Thoracic aorta (tissue), 2 donors: ENCODE measurements at regions not wholly inside any gene's neighbourhood (a gene's known extent, or its start where the extent isn't known, plus 50 kb on each side); places are given as distances from the start of the nearest gene placed in this dataset.

Experiments
- ATAC-seq: fragments of 150-250 bp; one replicate; pipeline ENCODE4 v1.8.0; 2017; ENCODE audit warnings: low read depth; ENCODE audit not compliant: insufficient number of reproducible peaks, low FRiP score
- DNase-seq: peaks from one replicate; pipeline ENCODE4 v3.0.0-alpha.2; 2020; ENCODE audit warnings: low spot score
- H3K27ac ChIP-seq, 2 donors: fragments of 200-600 bp; sonication (generic); 1 replicate in 1 of 2; 2 replicates in 1 of 2; pipeline ENCODE4 v1.5.1; 2016; ENCODE audit warnings: mild to moderate bottlenecking in 2 of 2, moderate library complexity in 2 of 2
- H3K27me3 ChIP-seq: fragments of 200-600 bp; sonication (generic); replicated peaks from 2 replicates; pipeline ENCODE4 v1.6.0; 2016; ENCODE audit warnings: mild to moderate bottlenecking; ENCODE audit not compliant: insufficient read depth
- H3K36me3 ChIP-seq: fragments of 200-600 bp; sonication (generic); one replicate; pipeline ENCODE4 v1.5.1; 2016
- H3K4me1 ChIP-seq, 2 donors: fragments of 200-600 bp; sonication (generic); 1 replicate in 1 of 2; 2 replicates in 1 of 2; pipeline versions ENCODE4 v1.5.1 to v1.6.0; 2016; ENCODE audit warnings: low read depth in 2 of 2, mild to moderate bottlenecking in 1 of 2; ENCODE audit not compliant: control insufficient read depth in 1 of 2
- H3K4me3 ChIP-seq: fragments of 200-600 bp; sonication (generic); 2 replicates; pipeline ENCODE4 v1.5.1; 2016; ENCODE audit warnings: mild to moderate bottlenecking
- H3K9me3 ChIP-seq: fragments of 200-600 bp; sonication (generic); 2 replicates; pipeline ENCODE4 v1.5.1; 2016
- CTCF ChIP-seq: fragments of 200-600 bp; sonication (generic); IDR thresholded peaks from one replicate; pipeline ENCODE4 v1.5.1; 2019; ENCODE audit warnings: antibody characterized with exemption

DNA sequence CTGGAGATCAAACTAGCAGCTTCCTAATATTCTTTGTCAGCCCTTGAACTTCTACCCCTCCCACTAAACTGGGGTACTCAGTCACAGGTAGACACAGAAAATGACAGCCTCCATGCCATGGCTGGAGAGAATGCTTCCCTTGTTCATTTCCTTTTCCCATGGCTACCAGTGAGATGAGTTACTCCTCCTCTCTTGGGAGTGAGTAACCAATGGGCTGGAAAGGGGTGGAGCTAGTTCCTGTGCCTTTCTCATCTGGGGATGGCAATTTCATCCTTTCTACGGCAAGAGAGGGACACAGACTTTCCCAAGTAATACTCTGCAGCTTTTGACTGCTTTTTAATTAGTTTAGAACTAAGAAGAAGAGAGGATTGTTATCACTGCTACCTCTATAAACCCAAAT, 1045.6 kb upstream of the WWC1 start:
- no peak overlapping the region for H3K4me3 ChIP-seq
- ATAC-seq (no peak), DNase-seq (no peak)
- no peaks in the 10 kb centered on the region for H3K9me3 ChIP-seq
- no peaks in the 10 kb centered on the region for H3K4me1 ChIP-seq
- H3K36me3 ChIP-seq = no peaks in the 10 kb centered on the region
- H3K27me3 ChIP-seq = no peaks in the 10 kb centered on the region
- no peak for TF ChIP-seq CTCF
- no peak overlapping the region for H3K27ac ChIP-seq

DNA sequence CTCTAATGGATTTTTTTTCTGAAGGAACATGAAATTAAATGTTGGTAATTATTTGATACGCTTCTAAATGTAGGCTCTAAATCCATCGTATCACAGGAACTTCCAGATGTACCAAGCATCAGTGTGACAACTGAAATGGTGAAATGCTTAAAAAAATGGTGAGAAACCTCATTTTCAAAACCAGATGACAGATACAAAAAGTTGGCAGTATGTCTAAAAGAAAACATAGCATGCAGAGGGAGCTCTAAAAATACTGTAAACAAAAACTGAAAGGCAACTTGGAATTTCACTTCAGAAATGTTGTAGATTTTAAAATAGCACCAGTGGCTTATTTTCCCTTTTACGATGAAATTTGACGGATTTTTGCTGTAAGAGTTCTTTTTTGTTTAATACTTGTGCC, 1043.6 kb upstream of the WWC1 start:
- H3K9me3 ChIP-seq = no peaks in the 10 kb centered on the region
- H3K36me3 ChIP-seq = no peaks in the 10 kb centered on the region
- H3K4me3 ChIP-seq = no peak overlapping the region
- no peak for ATAC-seq
- no peak overlapping the region for H3K27ac ChIP-seq
- no peaks in the 10 kb centered on the region for H3K4me1 ChIP-seq
- no peak for TF ChIP-seq CTCF
- no peak for DNase-seq
- no peaks in the 10 kb centered on the region for H3K27me3 ChIP-seq

- TF ChIP-seq CTCF = no peak
- no peaks in the 10 kb centered on the region for H3K4me1 ChIP-seq
- DNase-seq = no peak
These were observed 1043.2 kb upstream of the WWC1 start for GRCh38 chr5:167248257-167248656.

GRCh38 chr5:167250996-167251395, 1040.4 kb upstream of the WWC1 start:
- Histone ChIP-seq H3K9me3 (no peaks in the 10 kb centered on the region), H3K27ac (no peak overlapping the region), H3K4me3 (no peak overlapping the region), H3K4me1 (no peaks in the 10 kb centered on the region), H3K27me3 (no peaks in the 10 kb centered on the region), H3K36me3 (no peaks in the 10 kb centered on the region)
- DNase-seq (no peak), ATAC-seq (no peak)
- no peak for TF ChIP-seq CTCF

More at GRCh38 chr5:167248257-167248656, 1043.2 kb upstream of the WWC1 start:
- Histone ChIP-seq H3K9me3 (no peaks in the 10 kb centered on the region), H3K4me3 (no peak overlapping the region), H3K36me3 (no peaks in the 10 kb centered on the region), H3K27me3 (no peaks in the 10 kb centered on the region), H3K27ac (no peak overlapping the region)
- ATAC-seq = no peak

DNA sequence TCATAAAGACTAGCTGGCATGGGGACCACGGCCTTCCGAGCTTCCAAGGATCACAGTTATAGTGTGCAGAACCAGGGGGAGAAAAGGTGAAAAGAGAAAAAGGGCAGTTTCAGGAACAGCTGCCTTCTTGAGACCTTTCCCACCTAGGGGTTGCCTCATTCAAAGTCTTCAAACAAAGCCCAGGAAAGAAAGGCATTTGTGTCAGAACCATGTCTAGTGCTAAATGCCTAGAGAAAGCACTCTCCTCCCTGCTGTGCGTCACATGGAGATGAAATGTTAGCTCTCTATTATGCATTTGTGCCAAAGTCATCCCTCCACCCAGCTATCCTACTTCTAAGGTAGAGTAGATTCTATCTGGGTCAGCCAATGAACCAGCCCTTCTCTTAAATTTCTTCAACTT, 1037.3 kb upstream of the WWC1 start:
- DNase-seq (no peak), ATAC-seq (no peak)
- H3K9me3 ChIP-seq = no peaks in the 10 kb centered on the region
- no peaks in the 10 kb centered on the region for H3K27me3 ChIP-seq
- no peak overlapping the region for H3K4me3 ChIP-seq
- no peak for TF ChIP-seq CTCF
- H3K27ac ChIP-seq = no peak overlapping the region
- no peaks in the 10 kb centered on the region for H3K4me1 ChIP-seq
- no peaks in the 10 kb centered on the region for H3K36me3 ChIP-seq
